T-helper 9 cell (primary cell): ENCODE measurements at regions not wholly inside any gene's neighbourhood (a gene's known extent, or its start where the extent isn't known, plus 50 kb on each side); places are given as distances from the start of the nearest gene placed in this dataset.
"Not testable (repeated sequence)": the region's sequence is repeated elsewhere in the genome, so short reads cannot be mapped to it uniquely, and the experiment has no call there.

Source experiments
- DNase-seq: peaks from one replicate; pipeline ENCODE4 v3.0.0-alpha.2; 2020

- DNase-seq, result no peak
These were observed 337.6 kb upstream of the CHRM2 start for GRCh38 chr7:136530831-136531230.

- no peak for DNase-seq
These were observed 340.1 kb upstream of the CHRM2 start for GRCh38 chr7:136528329-136528728.

GRCh38 chr7:136527554-136527953 lies 340.9 kb upstream of the CHRM2 start:
- no peak for DNase-seq

GRCh38 chr7:136526408-136527105 lies 341.9 kb upstream of the CHRM2 start:
- DNase-seq, result no peak

GRCh38 chr7:136523571-136523970 lies 344.9 kb upstream of the CHRM2 start:
- no peak for DNase-seq

GRCh38 chr7:136517971-136518370 lies 350.5 kb upstream of the CHRM2 start:
- no peak for DNase-seq

- no peak for DNase-seq
These were observed 353.7 kb upstream of the CHRM2 start for GRCh38 chr7:136514776-136515175.

GRCh38 chr7:136513744-136514143 lies 354.7 kb upstream of the CHRM2 start:
- DNase-seq, result no peak

GRCh38 chr7:136509466-136509865 lies 359.0 kb upstream of the CHRM2 start:
- no peak for DNase-seq

- no peak for DNase-seq
These were observed 366.3 kb upstream of the CHRM2 start for GRCh38 chr7:136502162-136502561.

- no peak for DNase-seq
These were observed 367.3 kb upstream of the CHRM2 start for GRCh38 chr7:136501151-136501550.

- DNase-seq, result no peak
These were observed 371.9 kb upstream of the CHRM2 start for GRCh38 chr7:136496551-136496950.

GRCh38 chr7:136495081-136495480 lies 373.4 kb upstream of the CHRM2 start:
- DNase-seq, result no peak

- DNase-seq, result no peak
These were observed 376.1 kb upstream of the CHRM2 start for GRCh38 chr7:136492366-136492765.

- no peak for DNase-seq
These were observed 378.6 kb upstream of the CHRM2 start for GRCh38 chr7:136489808-136490207.

GRCh38 chr7:136480901-136481300 lies 387.6 kb upstream of the CHRM2 start:
- no peak for DNase-seq

GRCh38 chr7:136479922-136480321 lies 388.5 kb upstream of the CHRM2 start:
- no peak for DNase-seq

- DNase-seq, result no peak
These were observed 398.3 kb upstream of the CHRM2 start for GRCh38 chr7:136470179-136470578.

GRCh38 chr7:136452949-136453348 lies 415.5 kb upstream of the CHRM2 start:
- DNase-seq, result no peak

GRCh38 chr7:136446751-136447150 lies 421.7 kb upstream of the CHRM2 start:
- DNase-seq, result no peak

GRCh38 chr7:136441835-136442234 lies 426.6 kb upstream of the CHRM2 start:
- DNase-seq, result no peak

- not testable (repeated sequence) for DNase-seq
These were observed 436.7 kb upstream of the CHRM2 start for GRCh38 chr7:136431736-136432135.

GRCh38 chr7:136424058-136424457 lies 444.4 kb upstream of the CHRM2 start:
- DNase-seq, result no peak

GRCh38 chr7:136419740-136420139 lies 442.6 kb upstream of the MTPN start:
- not testable (repeated sequence) for DNase-seq

- no peak for DNase-seq
These were observed 435.8 kb upstream of the MTPN start for GRCh38 chr7:136412952-136413351.
